Stimulated activated CD4-positive, alpha-beta T cell treated with anti-CD3 and anti-CD28 coated beads, Interleukin-12 subunit alpha, Interleukin-12 subunit beta, amount 100 ng/mL, for 4 hours (primary cell): ENCODE measurements at regions not wholly inside any gene's neighbourhood (a gene's known extent, or its start where the extent isn't known, plus 50 kb on each side); places are given as distances from the start of the nearest gene placed in this dataset.

Source experiments
- DNase-seq: peaks from one replicate; pipeline ENCODE4 v3.0.0-alpha.2; 2020

- DNase-seq, result no peak
Observed at GRCh38 chr11:10942620-10943019, 84.8 kb upstream of the ZBED5 start.

DNA sequence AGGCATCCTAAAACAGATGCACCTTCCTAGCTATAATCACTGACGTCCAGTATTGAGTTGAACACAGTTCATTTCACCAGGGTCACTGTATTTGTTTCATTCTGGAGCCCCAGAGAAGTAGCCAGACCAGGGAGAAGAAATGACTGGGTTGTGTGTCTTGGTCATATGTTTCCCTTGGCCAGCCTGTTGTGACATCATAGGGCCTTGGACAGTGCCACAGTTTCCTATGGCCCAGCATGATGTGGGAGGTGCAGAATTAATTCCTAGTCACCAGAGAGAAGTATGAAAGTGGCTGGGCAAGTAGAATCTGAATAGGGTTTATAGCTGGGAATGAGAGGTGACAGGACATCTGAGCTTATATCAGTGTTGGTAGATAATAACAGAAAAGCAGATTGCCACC lies 84.0 kb upstream of the ZBED5 start:
- no peak for DNase-seq

DNA sequence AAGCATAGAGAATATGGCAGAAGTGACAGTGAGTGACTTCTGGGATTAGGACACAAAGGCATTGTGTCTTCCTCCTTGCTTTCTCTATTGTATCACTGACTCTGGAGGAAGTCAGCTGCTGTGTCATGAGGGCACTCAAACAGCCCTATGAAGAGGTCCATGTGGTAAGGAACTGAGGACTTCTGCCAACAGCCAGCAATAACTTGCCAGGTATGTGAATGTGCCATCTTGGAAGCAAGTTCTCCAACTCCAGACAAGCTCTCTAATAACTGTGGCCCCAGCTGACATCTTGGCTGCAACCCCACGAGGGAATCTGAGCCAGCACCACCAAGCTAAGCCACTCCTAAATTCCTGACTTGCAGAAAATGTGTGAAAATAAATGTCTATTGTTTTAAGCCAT lies 83.6 kb upstream of the ZBED5 start:
- DNase-seq, result no peak

DNA sequence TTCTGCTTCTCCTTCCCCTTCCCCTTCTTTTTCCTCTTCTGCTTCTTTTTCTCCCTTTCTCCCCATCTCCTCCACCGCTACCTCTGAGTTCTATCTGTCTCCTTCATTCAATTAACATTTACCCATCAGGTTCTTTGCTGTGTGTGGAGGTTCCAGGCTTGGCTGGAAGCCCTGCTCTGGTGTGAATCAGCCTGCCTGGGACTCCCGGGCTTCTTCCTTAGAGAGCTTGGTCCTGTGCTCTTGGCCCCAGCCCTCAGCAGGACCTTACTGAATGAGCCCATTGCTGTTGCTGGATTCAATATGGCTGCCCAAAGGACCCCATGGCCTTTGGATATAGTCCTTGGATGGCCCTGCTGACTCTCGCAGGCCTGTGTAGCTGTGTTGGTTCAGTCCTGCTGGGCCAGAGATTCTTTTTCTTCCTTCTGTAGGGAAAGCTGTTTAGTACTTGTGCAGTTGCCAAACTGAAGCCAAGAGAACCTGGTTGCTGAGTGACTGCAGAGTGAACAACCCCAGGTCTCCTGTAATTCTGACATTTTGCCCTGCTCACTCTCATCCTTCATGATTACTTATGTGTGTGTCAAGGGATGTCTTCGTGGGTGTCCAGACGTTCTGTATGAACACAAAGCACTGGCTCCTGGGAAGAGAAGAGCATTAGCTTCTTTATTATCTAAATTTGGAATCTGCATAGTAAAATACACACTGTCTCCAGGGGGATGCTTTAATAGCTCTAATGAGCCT lies 81.0 kb upstream of the ZBED5 start:
- no peak for DNase-seq

GRCh38 chr11:10938231-10938630 lies 80.4 kb upstream of the ZBED5 start:
- DNase-seq, result no peak

GRCh38 chr11:10937385-10937771 lies 79.5 kb upstream of the ZBED5 start:
- DNase-seq, result no peak

- no peak for DNase-seq
Observed at GRCh38 chr11:10936626-10937384, 79.0 kb upstream of the ZBED5 start.

DNA sequence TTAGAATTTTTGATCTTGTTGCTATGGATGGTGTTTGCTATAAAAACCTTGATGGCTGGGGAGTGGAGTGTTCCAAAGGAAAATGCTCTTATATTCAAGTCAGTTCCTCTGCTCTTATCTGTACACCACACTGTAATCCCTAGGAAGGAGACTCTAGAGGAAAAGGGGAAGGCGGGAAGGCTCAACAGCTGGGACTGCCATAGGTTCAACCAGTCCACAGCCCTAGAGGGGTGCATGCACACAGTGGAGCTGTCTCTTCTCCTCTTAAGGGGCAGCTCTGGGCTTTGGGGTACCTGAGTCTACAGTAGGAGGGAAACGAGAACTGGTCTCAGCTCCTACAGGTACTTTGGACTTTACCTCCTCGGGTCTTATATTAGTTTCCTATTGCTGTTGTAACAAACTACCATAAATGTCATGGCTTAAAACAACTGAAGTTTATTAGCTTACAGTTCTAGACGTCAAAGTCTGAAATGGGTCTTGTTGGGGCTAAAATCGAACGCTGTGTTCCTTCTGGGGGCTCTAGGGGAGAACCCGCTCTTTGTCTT lies 77.2 kb upstream of the ZBED5 start:
- no peak for DNase-seq

DNA sequence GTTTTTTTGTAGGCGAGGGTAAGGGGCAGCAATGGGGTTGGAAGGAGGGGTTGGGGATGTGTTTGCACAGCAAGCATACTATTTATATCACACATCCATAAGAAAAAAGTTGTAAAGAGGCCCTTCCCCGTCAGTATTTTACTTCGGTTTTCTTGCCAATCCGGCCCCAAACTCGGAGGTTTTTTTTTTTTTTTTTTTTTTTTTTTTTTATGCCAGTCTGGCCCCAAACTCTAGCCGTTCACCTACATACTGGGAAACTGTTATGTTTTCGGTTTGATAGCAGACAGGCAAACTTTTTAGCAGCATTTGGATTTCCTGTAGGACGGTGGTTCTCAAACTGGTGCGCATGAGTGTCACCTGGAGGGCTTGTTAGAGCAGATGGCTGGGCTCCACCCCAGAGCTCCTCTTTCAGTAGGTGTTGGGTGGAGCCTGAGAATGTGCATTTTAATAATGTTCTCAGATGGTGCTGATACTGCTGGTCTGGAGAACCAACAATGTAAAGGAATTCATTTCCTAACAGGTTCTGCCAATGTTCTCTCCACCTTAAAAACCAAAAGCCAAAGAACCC lies 76.5 kb upstream of the ZBED5 start:
- DNase-seq, result no peak

DNA sequence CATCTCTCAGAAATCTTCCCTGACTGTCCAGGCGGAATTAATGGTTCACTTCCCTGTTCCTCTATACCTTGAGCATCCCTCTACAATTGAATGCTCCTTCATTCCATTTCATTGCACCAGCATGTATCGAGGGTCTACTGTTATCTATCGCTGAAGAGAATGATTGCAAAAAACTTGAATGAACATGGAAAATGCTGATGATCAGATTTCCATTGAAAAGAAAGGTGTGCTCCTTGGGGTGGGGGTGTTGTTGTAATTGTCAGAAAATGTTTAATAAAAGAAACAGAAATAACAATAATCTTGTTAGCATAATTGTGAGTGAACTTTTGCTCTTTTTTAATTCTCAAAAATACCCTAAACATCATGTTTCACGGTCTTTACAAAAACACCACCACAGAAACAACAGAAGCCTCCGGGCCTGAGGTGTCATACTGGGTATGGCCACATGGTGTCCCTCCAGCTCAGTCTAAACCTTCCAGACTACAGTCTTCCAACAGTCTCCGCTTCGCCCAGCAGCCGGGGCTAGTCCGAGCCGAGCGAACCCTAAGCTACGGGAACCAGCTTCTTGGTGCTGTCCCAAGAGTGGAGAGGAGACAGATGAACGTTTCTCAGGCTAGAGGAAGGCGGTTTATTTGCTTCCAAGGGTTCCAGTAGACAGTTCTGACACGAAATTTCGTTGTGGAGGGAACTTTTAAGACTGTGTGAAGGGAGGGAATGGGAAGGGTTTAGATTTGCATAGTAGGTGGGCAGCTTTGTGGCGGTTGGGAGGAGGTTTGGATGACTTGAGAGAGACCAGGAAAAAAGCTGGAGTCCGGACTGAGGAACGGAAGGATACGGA lies 75.8 kb upstream of the ZBED5 start:
- peak; percentile 79 for DNase-seq

DNA sequence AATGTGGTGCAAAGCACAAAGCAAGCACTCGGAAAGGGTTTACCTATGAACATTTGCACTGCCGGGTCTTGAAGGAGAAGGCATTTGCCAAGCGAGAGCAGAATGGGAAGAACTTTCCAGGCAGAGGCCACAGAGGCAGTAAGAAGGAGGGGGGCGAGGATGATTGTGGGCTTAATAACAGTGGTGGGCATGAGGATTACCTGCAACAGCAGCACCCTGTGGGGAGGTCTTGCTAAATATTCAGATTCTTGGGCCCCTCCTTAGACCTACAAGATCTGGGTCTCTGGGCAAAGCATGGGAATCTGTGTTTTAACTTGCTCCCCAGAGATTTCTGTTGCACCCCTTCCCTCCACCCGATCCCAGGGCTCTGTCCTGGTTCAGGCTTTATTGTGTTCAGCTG lies 75.1 kb upstream of the ZBED5 start:
- no peak for DNase-seq

GRCh38 chr11:10931761-10932670 lies 74.2 kb upstream of the ZBED5 start:
- peak; percentile 5 for DNase-seq

DNA sequence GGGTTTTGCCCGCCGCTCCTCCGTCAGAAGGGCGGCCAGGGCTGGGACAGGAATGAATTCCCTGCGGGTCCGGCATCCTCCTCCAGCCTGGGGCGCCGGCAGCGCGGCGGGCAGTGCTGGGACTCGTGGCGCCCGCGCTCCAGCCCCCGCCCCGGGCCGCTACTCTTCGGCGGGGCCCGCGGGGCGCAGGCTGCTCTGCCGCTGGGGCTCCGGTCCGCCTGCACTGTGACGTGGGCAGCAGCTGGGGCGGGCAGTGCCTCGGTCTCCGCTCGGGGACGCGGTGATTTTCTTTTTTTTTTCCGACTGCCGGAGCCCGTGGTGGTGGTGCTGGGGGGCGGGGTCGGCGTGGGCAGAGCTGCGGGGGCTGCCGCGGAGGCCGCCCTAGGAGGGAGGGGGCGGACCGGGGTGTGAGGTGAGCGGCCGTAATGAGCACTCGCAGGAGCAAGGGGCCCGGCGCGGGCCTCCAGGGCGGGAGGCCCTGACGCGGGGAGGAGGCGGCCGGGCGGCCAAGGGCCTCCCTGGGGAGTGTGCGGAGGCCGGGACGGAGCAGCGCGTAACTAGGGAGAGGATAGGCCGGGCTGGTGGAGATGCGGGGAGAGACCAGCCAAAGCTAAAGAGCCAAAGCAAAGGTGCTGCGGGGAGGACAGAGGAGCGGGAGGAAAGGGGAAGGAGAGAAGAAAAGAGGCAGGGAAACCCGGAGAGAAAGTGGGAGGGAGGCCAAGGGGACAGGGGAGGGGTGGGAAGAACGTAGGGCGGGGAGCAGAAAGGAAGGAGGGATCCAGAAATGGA lies 73.3 kb upstream of the ZBED5 start:
- peak; percentile 36 for DNase-seq

DNA sequence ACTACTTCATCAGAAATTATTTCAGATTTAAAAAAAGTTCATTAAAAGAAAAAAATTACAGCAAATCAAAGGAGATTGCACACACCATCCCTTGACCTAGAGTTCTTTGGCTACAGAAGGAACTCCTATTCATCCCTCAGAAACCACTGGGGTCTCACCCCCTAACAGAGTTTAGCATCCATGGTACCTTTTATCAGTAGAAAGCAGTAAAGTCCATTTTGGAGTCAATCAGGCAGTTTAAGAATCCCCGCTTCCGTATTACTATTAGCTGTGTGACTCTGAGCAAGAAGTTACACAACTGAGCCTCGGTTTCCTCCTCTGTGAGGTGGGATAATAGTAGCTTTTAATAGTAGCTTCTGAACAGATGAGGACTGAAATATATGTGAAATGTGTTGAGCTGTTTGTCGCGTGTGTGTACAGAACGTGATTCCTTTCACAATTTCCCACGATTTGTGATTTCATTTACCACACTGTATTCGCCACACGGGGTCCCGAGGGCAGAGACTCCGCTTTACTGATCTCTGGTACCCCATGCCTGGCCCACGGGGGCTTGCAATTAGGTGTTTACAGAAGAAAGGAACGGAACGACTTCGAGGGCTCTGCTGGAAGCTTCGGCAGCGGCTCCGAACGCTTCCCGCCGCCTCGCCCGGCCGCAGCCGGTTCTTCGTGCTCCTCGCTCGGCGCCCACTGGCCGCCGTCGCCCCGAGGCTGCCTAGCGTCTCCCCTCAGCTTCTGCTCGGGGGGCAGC lies 72.5 kb upstream of the ZBED5 start:
- peak; percentile 9 for DNase-seq

DNA sequence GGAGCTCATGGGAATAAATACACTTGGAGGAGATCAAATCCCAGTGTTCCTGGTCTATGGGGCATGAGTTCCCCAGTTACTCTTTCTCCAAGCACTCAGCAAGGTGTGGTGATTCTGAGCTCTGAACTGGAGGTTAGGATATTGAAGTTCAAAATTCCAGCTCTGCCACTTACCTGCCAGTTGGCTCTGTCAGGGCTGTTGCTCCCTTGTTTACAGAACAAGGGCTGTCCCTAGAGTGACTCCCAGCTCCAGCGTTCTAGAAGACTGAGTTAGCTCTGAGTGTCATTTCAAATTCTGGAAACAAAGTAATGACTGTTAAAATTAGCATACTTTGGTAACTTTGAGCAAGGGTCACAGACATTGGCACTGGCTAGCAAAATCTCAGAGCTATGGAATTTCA lies 69.7 kb upstream of the ZBED5 start:
- no peak for DNase-seq

DNA sequence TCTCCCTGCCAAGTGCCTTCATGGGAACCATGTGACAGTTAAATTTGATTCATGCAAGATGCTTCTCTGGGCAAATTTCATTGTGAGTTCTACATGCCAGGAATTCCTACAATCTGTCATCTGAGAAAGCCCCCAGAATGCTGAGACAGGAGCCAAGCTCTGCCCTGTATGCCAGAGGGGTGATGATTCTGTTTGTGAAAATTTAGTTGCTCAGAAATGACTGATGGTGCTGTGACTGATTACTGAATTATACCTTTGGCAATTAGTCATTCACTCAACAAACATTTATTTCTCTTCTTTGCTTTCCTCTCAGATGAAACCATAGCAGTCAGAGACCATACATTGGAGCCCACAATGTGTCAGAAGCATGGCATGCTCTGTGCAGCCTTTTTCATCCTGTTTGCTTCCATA lies 69.0 kb upstream of the ZBED5 start:
- DNase-seq, result no peak

DNA sequence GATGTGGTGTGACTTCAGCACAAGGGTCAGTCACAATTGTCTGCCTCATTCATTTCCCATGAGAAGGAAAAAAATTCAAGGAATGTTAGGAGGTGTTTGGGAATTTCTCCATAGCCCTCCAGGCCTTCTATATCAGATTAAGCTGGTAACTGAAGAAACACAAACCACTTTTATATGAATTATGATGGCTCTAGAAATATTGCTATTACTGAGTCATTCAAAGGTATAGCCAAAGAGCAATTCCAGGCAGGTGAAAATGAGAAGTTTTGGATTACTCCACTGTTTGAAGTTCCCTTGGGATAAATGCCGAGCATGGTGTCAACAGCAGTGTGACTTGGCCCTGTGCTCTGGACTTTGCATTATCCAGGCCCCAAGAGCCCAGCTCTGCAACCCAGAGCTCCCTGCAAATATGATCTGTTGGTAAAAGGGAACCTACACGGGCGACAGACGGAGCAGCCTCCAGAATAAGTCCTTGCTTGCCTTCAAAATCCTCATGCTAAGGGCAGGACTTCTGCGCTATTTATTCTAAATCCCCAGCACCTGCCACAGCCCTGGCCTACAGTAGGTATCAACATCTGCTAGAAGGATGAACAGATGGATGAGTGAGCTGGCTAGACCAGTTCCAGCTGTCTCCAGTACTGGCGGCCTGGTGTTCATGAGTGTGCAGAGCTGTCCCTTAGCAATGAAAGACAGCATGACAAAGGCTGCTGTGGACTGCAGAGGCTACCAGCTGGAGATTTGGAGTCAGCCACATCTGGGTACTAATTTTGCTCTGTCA lies 67.5 kb upstream of the ZBED5 start:
- no peak for DNase-seq

GRCh38 chr11:10923882-10924281 lies 66.0 kb upstream of the ZBED5 start:
- DNase-seq, result no peak

- no peak for DNase-seq
Observed at GRCh38 chr11:10922892-10923291, 65.0 kb upstream of the ZBED5 start.

GRCh38 chr11:10920875-10921274 lies 63.0 kb upstream of the ZBED5 start:
- no peak for DNase-seq
